SH-SY5Y (cell line): ENCODE measurements at regions not wholly inside any gene's neighbourhood (a gene's known extent, or its start where the extent isn't known, plus 50 kb on each side); places are given as distances from the start of the nearest gene placed in this dataset.

ENCODE experiments used
- GATA2 ChIP-seq: IDR thresholded peaks from 2 replicates; pipeline ENCODE4 v1.6.1; 2011; ENCODE audit warnings: mild to moderate bottlenecking, low read depth, low read length
- GATA3 ChIP-seq: IDR thresholded peaks from 2 replicates; pipeline ENCODE4 v1.6.1; 2011; ENCODE audit warnings: low read depth, mild to moderate bottlenecking, low read length, moderate library complexity

- no peak for TF ChIP-seq GATA3
- no peak for TF ChIP-seq GATA2
These were observed 259.7 kb downstream of the TMX3 start for GRCh38 chr18:68455229-68455603.
